22Rv1 (cell line): ENCODE measurements at regions not wholly inside any gene's neighbourhood (a gene's known extent, or its start where the extent isn't known, plus 50 kb on each side); places are given as distances from the start of the nearest gene placed in this dataset.

Experiments used
- H3K27ac ChIP-seq: fragments of 450-650 bp; 2 replicates; pipeline ENCODE4 v1.5.1; 2017
- ZFX ChIP-seq: fragments of 450-650 bp; IDR thresholded peaks from 2 replicates; pipeline ENCODE4 v1.6.1; 2017; ENCODE audit warnings: antibody characterized with exemption, borderline replicate concordance
- TF ChIP-seq, protein P1 (sequence below): fragments of 450-650 bp; IDR thresholded peaks from 2 replicates; pipeline ENCODE4 v1.5.1; 2017; ENCODE audit warnings: mild to moderate bottlenecking

- H3K27ac ChIP-seq = no peak overlapping the region
- TF ChIP-seq ZFX = no peak
- TF ChIP-seq, protein P1, sequence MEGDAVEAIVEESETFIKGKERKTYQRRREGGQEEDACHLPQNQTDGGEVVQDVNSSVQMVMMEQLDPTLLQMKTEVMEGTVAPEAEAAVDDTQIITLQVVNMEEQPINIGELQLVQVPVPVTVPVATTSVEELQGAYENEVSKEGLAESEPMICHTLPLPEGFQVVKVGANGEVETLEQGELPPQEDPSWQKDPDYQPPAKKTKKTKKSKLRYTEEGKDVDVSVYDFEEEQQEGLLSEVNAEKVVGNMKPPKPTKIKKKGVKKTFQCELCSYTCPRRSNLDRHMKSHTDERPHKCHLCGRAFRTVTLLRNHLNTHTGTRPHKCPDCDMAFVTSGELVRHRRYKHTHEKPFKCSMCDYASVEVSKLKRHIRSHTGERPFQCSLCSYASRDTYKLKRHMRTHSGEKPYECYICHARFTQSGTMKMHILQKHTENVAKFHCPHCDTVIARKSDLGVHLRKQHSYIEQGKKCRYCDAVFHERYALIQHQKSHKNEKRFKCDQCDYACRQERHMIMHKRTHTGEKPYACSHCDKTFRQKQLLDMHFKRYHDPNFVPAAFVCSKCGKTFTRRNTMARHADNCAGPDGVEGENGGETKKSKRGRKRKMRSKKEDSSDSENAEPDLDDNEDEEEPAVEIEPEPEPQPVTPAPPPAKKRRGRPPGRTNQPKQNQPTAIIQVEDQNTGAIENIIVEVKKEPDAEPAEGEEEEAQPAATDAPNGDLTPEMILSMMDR = no peak
Observed at GRCh38 chr3:169029674-169030285, 633.7 kb downstream of the MECOM start.

DNA sequence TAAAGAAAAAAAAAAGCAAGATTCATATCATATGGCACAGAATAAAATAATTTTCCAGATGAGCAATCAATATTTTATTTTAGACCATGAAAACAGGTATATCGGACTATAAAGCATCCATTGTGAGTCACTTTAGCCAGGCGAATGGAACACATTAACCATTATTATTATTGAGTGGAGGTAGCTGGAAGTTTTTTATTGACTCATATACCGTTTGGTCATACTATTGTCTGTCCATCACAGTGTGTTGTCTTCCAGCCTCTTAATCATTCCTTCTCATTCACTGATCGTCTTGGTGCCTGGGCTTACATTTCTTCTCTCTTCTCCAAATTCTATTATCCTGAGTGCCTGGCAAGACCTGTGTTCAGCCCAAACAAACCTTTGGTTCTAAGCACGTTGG is 634.8 kb downstream of the MECOM start:
- no peak overlapping the region for H3K27ac ChIP-seq
- TF ChIP-seq ZFX = no peak
- TF ChIP-seq, protein P1 = no peak

GRCh38 chr3:169026543-169027182 is 636.8 kb downstream of the MECOM start:
- H3K27ac ChIP-seq = no peak overlapping the region
- no peak for TF ChIP-seq ZFX
- TF ChIP-seq, protein P1 = no peak

DNA sequence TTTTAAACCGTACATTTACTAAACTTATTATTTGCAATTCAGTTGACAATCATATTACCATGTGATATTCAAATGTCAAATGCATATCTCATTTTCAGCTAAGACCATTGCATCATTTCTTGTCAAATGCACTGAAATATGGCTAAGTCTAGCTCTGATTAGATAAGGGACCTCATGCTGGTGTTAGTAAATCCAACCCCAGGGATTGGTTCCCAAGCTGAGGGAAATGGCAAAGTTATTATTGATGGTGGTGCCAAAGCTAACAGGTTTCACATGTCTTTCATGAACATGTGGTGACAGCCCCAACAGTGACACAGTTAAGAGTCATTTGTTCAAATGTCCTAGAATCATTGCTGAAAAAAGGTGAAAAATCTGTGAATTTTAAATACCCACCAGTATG is 641.1 kb downstream of the MECOM start:
- no peak overlapping the region for H3K27ac ChIP-seq
- TF ChIP-seq, protein P1 = no peak
- no peak for TF ChIP-seq ZFX

- H3K27ac ChIP-seq = no peak overlapping the region
- no peak for TF ChIP-seq ZFX
- TF ChIP-seq, protein P1 = no peak
Observed at GRCh38 chr3:169020371-169020770, 643.1 kb downstream of the MECOM start.

DNA sequence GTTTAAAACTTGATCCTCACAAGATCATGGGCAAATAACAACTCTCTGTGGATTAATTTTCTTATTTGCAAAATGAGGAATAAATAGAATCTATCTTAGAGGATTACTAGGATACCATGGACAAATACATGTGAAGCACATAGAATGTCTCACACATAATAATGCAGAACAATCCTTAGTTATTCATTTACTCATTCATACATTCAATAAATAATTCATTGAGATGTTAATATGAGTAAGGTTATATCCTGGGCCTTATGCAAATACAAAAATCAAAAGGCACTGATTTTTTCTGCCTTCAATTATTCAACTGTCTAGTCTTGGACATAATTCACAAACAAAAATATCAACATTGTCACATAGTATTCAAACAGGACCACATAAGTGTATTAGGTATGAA is 654.1 kb downstream of the MECOM start:
- TF ChIP-seq, protein P1 = no peak
- TF ChIP-seq ZFX = no peak
- H3K27ac ChIP-seq = no peak overlapping the region

DNA sequence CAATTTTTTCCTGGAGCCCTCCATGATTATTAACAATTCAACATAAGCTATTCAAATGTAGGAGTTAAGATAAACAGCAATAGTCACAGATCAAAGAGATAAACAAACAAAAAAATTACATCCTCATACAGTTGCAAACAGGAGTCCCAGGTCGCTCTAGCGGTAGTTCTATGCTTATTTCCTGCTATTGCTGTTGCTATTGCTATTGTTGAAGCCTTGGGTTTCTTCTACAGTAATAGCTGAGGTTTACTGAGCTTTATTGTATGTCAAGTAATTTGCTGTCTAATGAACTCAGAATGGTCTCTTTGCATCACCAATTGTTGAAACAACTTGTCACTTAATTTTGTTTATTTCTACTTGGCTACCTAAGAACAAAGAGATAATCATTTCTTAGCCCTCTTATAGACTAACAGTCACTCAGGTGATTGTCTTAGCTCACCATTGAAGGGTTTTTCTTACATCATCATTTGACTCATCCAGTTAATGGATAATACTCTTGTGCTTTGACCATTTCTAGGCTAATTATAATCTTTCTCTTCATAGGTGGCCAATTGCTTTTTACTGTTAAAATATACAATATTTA is 654.6 kb downstream of the MECOM start:
- TF ChIP-seq ZFX = no peak
- TF ChIP-seq, protein P1 = no peak
- no peak overlapping the region for H3K27ac ChIP-seq
